SJCRH30 (cell line): ENCODE measurements at regions not wholly inside any gene's neighbourhood (a gene's known extent, or its start where the extent isn't known, plus 50 kb on each side); places are given as distances from the start of the nearest gene placed in this dataset.

Experiments used
- DNase-seq, 2 experiments: peaks; one replicate each; pipeline ENCODE4 v3.0.0-alpha.2; 2015 to 2020
- H3K27ac ChIP-seq: fragments of 250-450 bp; sonication (Bioruptor Pico); 2 replicates; pipeline ENCODE4 v1.5.1; 2020; ENCODE audit warnings: mild to moderate bottlenecking, moderate library complexity
- H3K27me3 ChIP-seq: fragments of 250-450 bp; sonication (Bioruptor Pico); 2 replicates; pipeline ENCODE4 v1.5.1; 2020; ENCODE audit warnings: mild to moderate bottlenecking, moderate library complexity
- H3K36me3 ChIP-seq: fragments of 250-450 bp; sonication (Bioruptor Pico); 2 replicates; pipeline ENCODE4 v1.5.1; 2020; ENCODE audit warnings: mild to moderate bottlenecking, moderate library complexity
- H3K4me1 ChIP-seq: fragments of 250-450 bp; sonication (Bioruptor Pico); 2 replicates; pipeline ENCODE4 v1.5.1; 2020; ENCODE audit warnings: mild to moderate bottlenecking, moderate library complexity
- H3K4me3 ChIP-seq: fragments of 250-450 bp; sonication (Bioruptor Pico); 2 replicates; pipeline ENCODE4 v1.5.1; 2020; ENCODE audit warnings: mild to moderate bottlenecking, moderate library complexity
- H3K9me3 ChIP-seq: fragments of 250-450 bp; sonication (Bioruptor Pico); replicated peaks from 2 replicates; pipeline ENCODE4 v1.5.1; 2020; ENCODE audit warnings: mild to moderate bottlenecking, moderate library complexity

- Histone ChIP-seq H3K4me3 (no peak overlapping the region), H3K9me3 (peaks cover 8% of the 10 kb centered on the region), H3K36me3 (no peaks in the 10 kb centered on the region), H3K27ac (0 out of 2 replicates have a peak overlapping the region, but pooled peaks have one; percentile 6), H3K27me3 (no peaks in the 10 kb centered on the region), H3K4me1 (peaks cover 10% of the 10 kb centered on the region)
- DNase-seq: peak in 1 of 2 experiments; percentile 48
Observed at GRCh38 chr15:94177112-94177511, 54.2 kb upstream of the MCTP2 start.

- DNase-seq: no peak
- H3K9me3 ChIP-seq: peaks cover 8% of the 10 kb centered on the region
- no peaks in the 10 kb centered on the region for H3K27me3 ChIP-seq
- peaks cover 10% of the 10 kb centered on the region for H3K4me1 ChIP-seq
- no peak overlapping the region for H3K4me3 ChIP-seq
- H3K36me3 ChIP-seq: no peaks in the 10 kb centered on the region
- H3K27ac ChIP-seq: no peak overlapping the region
Observed at GRCh38 chr15:94175420-94175819, 55.9 kb upstream of the MCTP2 start.

- DNase-seq: no peak
Observed at GRCh38 chr15:94174399-94174802, 57.0 kb upstream of the MCTP2 start.

GRCh38 chr15:94168250-94168649, 63.1 kb upstream of the MCTP2 start:
- no peaks in the 10 kb centered on the region for H3K4me1 ChIP-seq
- H3K4me3 ChIP-seq: no peak overlapping the region
- no peaks in the 10 kb centered on the region for H3K36me3 ChIP-seq
- H3K9me3 ChIP-seq: no peaks in the 10 kb centered on the region
- peak in 1 of 2 experiments; percentile 38 for DNase-seq
- no peak overlapping the region for H3K27ac ChIP-seq
- no peaks in the 10 kb centered on the region for H3K27me3 ChIP-seq

More at GRCh38 chr15:94174399-94174802, 57.0 kb upstream of the MCTP2 start:
- Histone ChIP-seq H3K4me1 (peaks cover 10% of the 10 kb centered on the region), H3K4me3 (no peak overlapping the region), H3K27ac (no peak overlapping the region), H3K9me3 (peaks cover 8% of the 10 kb centered on the region), H3K27me3 (no peaks in the 10 kb centered on the region), H3K36me3 (no peaks in the 10 kb centered on the region)

GRCh38 chr15:94164971-94165370, 66.4 kb upstream of the MCTP2 start:
- Histone ChIP-seq H3K27ac (no peak overlapping the region), H3K9me3 (no peaks in the 10 kb centered on the region), H3K4me1 (no peaks in the 10 kb centered on the region), H3K36me3 (no peaks in the 10 kb centered on the region), H3K27me3 (no peaks in the 10 kb centered on the region), H3K4me3 (no peak overlapping the region)
- DNase-seq: no peak

GRCh38 chr15:94164202-94164807, 67.1 kb upstream of the MCTP2 start:
- H3K4me1 ChIP-seq: no peaks in the 10 kb centered on the region
- no peaks in the 10 kb centered on the region for H3K9me3 ChIP-seq
- H3K27me3 ChIP-seq: no peaks in the 10 kb centered on the region
- no peaks in the 10 kb centered on the region for H3K36me3 ChIP-seq
- no peak overlapping the region for H3K27ac ChIP-seq
- H3K4me3 ChIP-seq: no peak overlapping the region
- peak; percentile 50 to 89 for DNase-seq

GRCh38 chr15:94162939-94163338, 68.4 kb upstream of the MCTP2 start:
- Histone ChIP-seq H3K4me1 (no peaks in the 10 kb centered on the region), H3K27ac (no peak overlapping the region), H3K27me3 (no peaks in the 10 kb centered on the region), H3K4me3 (no peak overlapping the region), H3K36me3 (no peaks in the 10 kb centered on the region), H3K9me3 (no peaks in the 10 kb centered on the region)
- DNase-seq: no peak

GRCh38 chr15:94154255-94154654, 77.1 kb upstream of the MCTP2 start:
- H3K27ac ChIP-seq: no peak overlapping the region
- no peaks in the 10 kb centered on the region for H3K36me3 ChIP-seq
- peaks cover 7% of the 10 kb centered on the region for H3K9me3 ChIP-seq
- H3K4me3 ChIP-seq: no peak overlapping the region
- no peak for DNase-seq
- H3K4me1 ChIP-seq: no peaks in the 10 kb centered on the region
- H3K27me3 ChIP-seq: no peaks in the 10 kb centered on the region

- Histone ChIP-seq H3K27me3 (no peaks in the 10 kb centered on the region), H3K4me1 (no peaks in the 10 kb centered on the region), H3K9me3 (peaks cover 4% of the 10 kb centered on the region; the same call in 1 of the 2 replicates), H3K27ac (no peak overlapping the region), H3K36me3 (no peaks in the 10 kb centered on the region), H3K4me3 (no peak overlapping the region)
- DNase-seq: no peak
Observed at GRCh38 chr15:94145046-94145445, 86.3 kb upstream of the MCTP2 start.

GRCh38 chr15:94141802-94142201, 89.6 kb upstream of the MCTP2 start:
- no peak for DNase-seq
- no peaks in the 10 kb centered on the region for H3K27me3 ChIP-seq
- no peaks in the 10 kb centered on the region for H3K36me3 ChIP-seq
- H3K9me3 ChIP-seq: no peaks in the 10 kb centered on the region
- no peaks in the 10 kb centered on the region for H3K4me1 ChIP-seq
- no peak overlapping the region for H3K27ac ChIP-seq
- H3K4me3 ChIP-seq: no peak overlapping the region

- H3K9me3 ChIP-seq: no peaks in the 10 kb centered on the region
- no peaks in the 10 kb centered on the region for H3K4me1 ChIP-seq
- no peaks in the 10 kb centered on the region for H3K27me3 ChIP-seq
- no peak overlapping the region for H3K27ac ChIP-seq
- DNase-seq: peak in 1 of 2 experiments; percentile 70
- no peak overlapping the region for H3K4me3 ChIP-seq
- H3K36me3 ChIP-seq: no peaks in the 10 kb centered on the region
Observed at GRCh38 chr15:94135486-94136147, 95.7 kb upstream of the MCTP2 start.

GRCh38 chr15:94131875-94132274, 99.5 kb upstream of the MCTP2 start:
- no peak for DNase-seq
- H3K36me3 ChIP-seq: no peaks in the 10 kb centered on the region

GRCh38 chr15:94130504-94130903, 100.9 kb upstream of the MCTP2 start:
- Histone ChIP-seq H3K4me1 (no peaks in the 10 kb centered on the region), H3K4me3 (no peak overlapping the region), H3K9me3 (no peaks in the 10 kb centered on the region), H3K27me3 (no peaks in the 10 kb centered on the region), H3K36me3 (no peaks in the 10 kb centered on the region), H3K27ac (no peak overlapping the region)
- DNase-seq: no peak

More at GRCh38 chr15:94131875-94132274, 99.5 kb upstream of the MCTP2 start:
- Histone ChIP-seq H3K4me1 (no peaks in the 10 kb centered on the region), H3K4me3 (no peak overlapping the region), H3K9me3 (no peaks in the 10 kb centered on the region), H3K27ac (no peak overlapping the region), H3K27me3 (no peaks in the 10 kb centered on the region)

- Histone ChIP-seq H3K27ac (no peak overlapping the region), H3K9me3 (no peaks in the 10 kb centered on the region), H3K4me1 (0 out of 2 replicates have a peak, but pooled peaks cover 4% of the 10 kb centered on the region), H3K36me3 (no peaks in the 10 kb centered on the region), H3K27me3 (no peaks in the 10 kb centered on the region), H3K4me3 (no peak overlapping the region)
- no peak for DNase-seq
Observed at GRCh38 chr15:94127006-94127405, 104.4 kb upstream of the MCTP2 start.

- Histone ChIP-seq H3K36me3 (no peaks in the 10 kb centered on the region), H3K4me1 (0 out of 2 replicates have a peak, but pooled peaks cover 4% of the 10 kb centered on the region), H3K9me3 (no peaks in the 10 kb centered on the region), H3K27ac (no peak overlapping the region), H3K4me3 (no peak overlapping the region), H3K27me3 (no peaks in the 10 kb centered on the region)
- DNase-seq: no peak
Observed at GRCh38 chr15:94125698-94126097, 105.7 kb upstream of the MCTP2 start.

- H3K36me3 ChIP-seq: no peaks in the 10 kb centered on the region
- H3K27ac ChIP-seq: no peak overlapping the region
- no peaks in the 10 kb centered on the region for H3K27me3 ChIP-seq
- no peak for DNase-seq
- no peaks in the 10 kb centered on the region for H3K9me3 ChIP-seq
- 0 out of 2 replicates have a peak, but pooled peaks cover 4% of the 10 kb centered on the region for H3K4me1 ChIP-seq
- no peak overlapping the region for H3K4me3 ChIP-seq
Observed at GRCh38 chr15:94125156-94125555, 106.2 kb upstream of the MCTP2 start.
